Stomach (tissue), 4 donors: ENCODE measurements at regions not wholly inside any gene's neighbourhood (a gene's known extent, or its start where the extent isn't known, plus 50 kb on each side); places are given as distances from the start of the nearest gene placed in this dataset.

Source experiments
- CTCF ChIP-seq, 7 experiments: fragments of 450-650 bp in 4 of 7; fragments of 200-600 bp in 3 of 7; sonication (generic) in 3 of 7; IDR thresholded peaks; one replicate each; pipeline ENCODE4 v1.5.1; 2016 to 2019; ENCODE audit warnings: antibody characterized with exemption in 7 of 7, control low read depth in 2 of 7, mild to moderate bottlenecking in 1 of 7
- EP300 ChIP-seq: sonication (generic); formaldehyde crosslinking; IDR thresholded peaks from one replicate; pipeline ENCODE4 v1.6.1; 2017; ENCODE audit warnings: antibody characterized with exemption
- POLR2A ChIP-seq, 4 donors: fragments of 450-650 bp; IDR thresholded peaks; one replicate each; pipeline ENCODE4 v1.6.1; 2016; ENCODE audit warnings: antibody characterized with exemption in 4 of 4, control low read depth in 2 of 4, mild to moderate bottlenecking in 1 of 4, moderate library complexity in 1 of 4
- POLR2AphosphoS5 ChIP-seq, 3 donors: sonication (generic); formaldehyde crosslinking; IDR thresholded peaks; one replicate each; pipeline ENCODE4 v1.6.1; 2016; ENCODE audit warnings: antibody characterized with exemption in 3 of 3

- TF ChIP-seq CTCF (IDR thresholded peaks at IDR 0.05): no peak
- no peak for TF ChIP-seq EP300
- TF ChIP-seq POLR2A (IDR thresholded peaks at IDR 0.05): no peak
- TF ChIP-seq POLR2AphosphoS5 (IDR thresholded peaks at IDR 0.05): no peak
Measured at GRCh38 chr11:97414801-97415200, 1025.0 kb downstream of the JRKL start.
